Hematopoietic multipotent progenitor cell treated with erythropoietin and hydrocortisone succinate and interleukin-3 and kit ligand, for 6 days (in vitro differentiated cells): ENCODE measurements at regions not wholly inside any gene's neighbourhood (a gene's known extent, or its start where the extent isn't known, plus 50 kb on each side); places are given as distances from the start of the nearest gene placed in this dataset.
"Not testable (repeated sequence)": the region's sequence is repeated elsewhere in the genome, so short reads cannot be mapped to it uniquely, and the experiment has no call there.

Experiments used
- DNase-seq: peaks from one replicate; pipeline ENCODE4 v3.0.0-alpha.2; 2015

- DNase-seq = peak; percentile 54
Measured at GRCh38 chr3:139202226-139202958, 141.4 kb upstream of the MRPS22 start.

GRCh38 chr3:139202959-139203349 lies 140.9 kb upstream of the MRPS22 start:
- no peak for DNase-seq

GRCh38 chr3:139203752-139204151 lies 140.1 kb upstream of the MRPS22 start:
- DNase-seq = no peak

- no peak for DNase-seq
Measured at GRCh38 chr3:139204728-139205127, 139.1 kb upstream of the MRPS22 start.

GRCh38 chr3:139213936-139214335 lies 129.9 kb upstream of the MRPS22 start:
- DNase-seq = no peak

- DNase-seq = no peak
Measured at GRCh38 chr3:139216958-139217357, 126.9 kb upstream of the MRPS22 start.

- DNase-seq = no peak
Measured at GRCh38 chr3:139217633-139218032, 126.2 kb upstream of the MRPS22 start.

- no peak for DNase-seq
Measured at GRCh38 chr3:139218046-139218445, 125.8 kb upstream of the MRPS22 start.

GRCh38 chr3:139219463-139219862 lies 124.4 kb upstream of the MRPS22 start:
- no peak for DNase-seq

GRCh38 chr3:139222100-139222657 lies 121.6 kb upstream of the MRPS22 start:
- DNase-seq = peak; percentile 17

- no peak for DNase-seq
Measured at GRCh38 chr3:139225548-139225947, 118.3 kb upstream of the MRPS22 start.

- DNase-seq = no peak
Measured at GRCh38 chr3:139226731-139227130, 117.1 kb upstream of the MRPS22 start.

- no peak for DNase-seq
Measured at GRCh38 chr3:139227165-139227564, 116.7 kb upstream of the MRPS22 start.

GRCh38 chr3:139227827-139228226 lies 116.0 kb upstream of the MRPS22 start:
- DNase-seq = no peak

GRCh38 chr3:139230391-139230790 lies 113.4 kb upstream of the MRPS22 start:
- no peak for DNase-seq

GRCh38 chr3:139231555-139232281 lies 112.1 kb upstream of the MRPS22 start:
- DNase-seq = peak; percentile 45

- not testable (repeated sequence) for DNase-seq
Measured at GRCh38 chr3:139232341-139232740, 111.5 kb upstream of the MRPS22 start.

- no peak for DNase-seq
Measured at GRCh38 chr3:139234491-139234890, 109.3 kb upstream of the MRPS22 start.

- peak; percentile 4 for DNase-seq
Measured at GRCh38 chr3:139235192-139235591, 108.6 kb upstream of the MRPS22 start.

- DNase-seq = no peak
Measured at GRCh38 chr3:139236336-139236735, 107.5 kb upstream of the MRPS22 start.

GRCh38 chr3:139238281-139239030 lies 105.4 kb upstream of the MRPS22 start:
- no peak for DNase-seq

GRCh38 chr3:139239550-139239949 lies 104.3 kb upstream of the MRPS22 start:
- no peak for DNase-seq

GRCh38 chr3:139241783-139242182 lies 102.0 kb upstream of the MRPS22 start:
- no peak for DNase-seq
